ELR (cell line): ENCODE measurements at regions not wholly inside any gene's neighbourhood (a gene's known extent, or its start where the extent isn't known, plus 50 kb on each side); places are given as distances from the start of the nearest gene placed in this dataset.
"Not testable (repeated sequence)": the region's sequence is repeated elsewhere in the genome, so short reads cannot be mapped to it uniquely, and the experiment has no call there.

ENCODE experiments used
- DNase-seq: peaks from one replicate; pipeline ENCODE4 v3.0.0-alpha.2; 2015; ENCODE audit warnings: low read depth

DNA sequence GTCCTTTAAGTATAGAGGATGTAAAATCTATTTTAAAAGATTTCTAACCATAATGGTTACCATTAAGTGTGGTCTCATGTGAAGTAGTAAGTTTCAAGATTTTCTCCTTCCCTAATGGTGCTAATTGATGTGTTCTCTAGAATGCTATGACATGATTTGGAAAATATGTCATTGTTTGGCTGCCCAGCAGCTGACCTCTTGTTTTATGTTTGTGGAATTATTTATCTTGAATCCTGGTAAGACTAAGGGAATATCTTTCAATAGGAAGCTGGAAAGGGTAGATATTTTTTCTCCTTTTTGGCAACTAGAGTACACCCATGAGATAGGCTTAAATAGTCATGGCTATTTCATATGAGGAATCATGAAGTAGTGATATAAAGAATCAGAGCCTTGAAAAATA, 139.8 kb upstream of the CHODL start:
- DNase-seq: no peak

- DNase-seq: not testable (repeated sequence)
These were observed 148.2 kb upstream of the CHODL start for GRCh38 chr21:18096413-18096812.

- DNase-seq: no peak
These were observed 154.8 kb upstream of the CHODL start for GRCh38 chr21:18089786-18090185.

DNA sequence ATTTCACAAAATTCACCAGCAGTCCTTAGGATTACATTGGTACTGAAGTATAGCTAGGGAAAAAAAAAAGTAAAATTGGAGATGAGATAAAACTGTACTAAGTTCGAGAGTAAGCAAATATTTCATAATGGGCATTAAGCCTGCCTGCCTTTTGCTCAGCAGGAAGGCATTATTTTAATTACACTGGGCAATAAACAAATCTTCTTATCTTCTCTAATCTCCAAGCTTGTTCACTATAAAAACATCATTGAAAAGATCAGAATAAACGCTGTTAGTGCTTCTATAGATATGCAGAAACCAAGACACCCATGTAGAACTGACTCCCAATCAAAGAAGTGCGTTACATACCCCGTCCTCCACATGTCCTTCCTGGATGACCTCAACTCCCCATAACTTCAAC, 174.2 kb upstream of the CHODL start:
- no peak for DNase-seq

DNA sequence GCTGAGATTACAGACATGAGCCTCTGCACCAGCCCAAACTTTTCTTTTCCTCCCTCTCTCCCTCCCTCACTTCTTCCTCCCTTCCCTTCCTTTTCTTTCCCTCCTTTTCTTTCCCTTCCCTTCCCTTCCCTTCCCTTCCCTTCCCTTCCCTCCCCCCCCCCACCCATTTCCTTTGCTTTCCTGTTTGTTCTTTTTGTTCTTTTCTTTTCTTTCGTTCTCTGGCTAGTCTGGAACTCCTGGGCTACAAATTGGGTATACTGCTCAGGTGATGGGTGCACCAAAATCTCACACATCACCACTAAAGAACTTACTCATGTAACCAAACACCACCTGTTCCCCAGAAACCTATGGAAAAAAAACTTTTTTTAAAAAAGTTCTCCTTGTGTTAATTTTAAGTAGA, 174.8 kb upstream of the CHODL start:
- DNase-seq: no peak

DNA sequence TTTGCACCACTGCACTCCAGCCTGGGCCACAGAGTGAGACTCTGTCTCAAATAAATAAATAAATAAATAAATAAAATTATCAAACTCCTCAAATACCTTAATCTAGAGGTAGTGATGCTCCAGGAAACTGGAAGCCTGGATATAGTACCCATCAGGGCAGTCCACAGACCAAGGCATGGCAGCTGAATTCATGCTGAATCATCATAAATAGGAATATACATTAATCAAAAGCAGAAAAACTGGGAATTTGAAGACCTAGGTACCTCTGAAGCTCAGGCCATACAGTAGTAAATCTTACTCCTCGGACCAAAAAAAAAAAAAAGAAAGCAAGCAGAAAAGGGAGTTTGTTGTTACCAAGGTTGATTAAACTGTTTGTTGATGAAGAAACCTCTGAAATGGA, 184.2 kb upstream of the CHODL start:
- no peak for DNase-seq

DNA sequence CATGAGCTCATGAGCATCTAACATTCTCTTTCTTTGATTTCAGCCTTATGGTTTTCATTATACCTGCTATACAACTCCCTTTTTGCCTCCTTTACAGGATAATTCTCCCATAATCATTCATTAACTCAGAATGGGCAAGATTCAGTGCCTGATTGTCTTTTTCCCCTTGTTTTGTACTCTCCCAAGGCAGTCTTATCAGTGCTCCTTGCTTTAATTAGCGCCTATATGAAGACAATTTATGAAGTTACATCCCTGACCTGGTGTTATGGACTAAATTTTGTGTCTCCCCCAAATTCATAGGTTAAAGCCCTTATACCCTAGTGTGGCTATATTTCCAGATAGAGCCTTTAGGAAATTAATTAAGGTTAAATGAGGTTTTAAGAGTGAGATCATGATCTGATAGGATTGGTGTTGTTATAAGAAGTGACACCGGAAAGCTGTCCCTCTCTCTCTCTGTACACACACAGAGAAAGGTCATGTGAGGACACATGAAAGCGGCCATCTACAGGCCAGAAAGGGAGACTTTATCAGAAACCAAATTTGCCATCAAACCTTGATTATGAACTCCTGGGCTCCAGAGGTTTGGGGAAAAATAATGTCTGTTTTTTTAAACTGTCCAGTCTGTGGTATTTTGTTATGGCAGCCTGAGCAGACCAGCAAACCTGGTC, 185.8 kb upstream of the CHODL start:
- no peak for DNase-seq

DNA sequence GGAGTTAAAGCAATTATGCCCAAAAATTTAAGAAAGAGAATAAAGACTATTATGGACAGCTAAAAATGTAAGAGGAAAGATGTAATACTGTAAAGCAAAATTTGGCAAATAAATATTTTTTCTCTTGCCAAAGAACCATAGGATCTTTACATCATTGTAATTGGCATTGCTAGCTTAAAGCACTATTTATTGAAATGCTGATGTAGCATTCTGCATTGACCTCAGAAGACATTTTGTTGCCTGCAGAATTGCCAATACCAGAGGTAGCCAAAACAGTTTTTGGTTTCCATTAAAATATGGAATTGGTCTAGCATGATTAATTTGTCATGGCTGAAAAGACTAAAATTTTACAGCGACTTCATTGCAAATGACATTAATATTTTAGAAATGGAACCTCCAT, 191.5 kb upstream of the CHODL start:
- DNase-seq: no peak

- no peak for DNase-seq
These were observed 195.2 kb upstream of the CHODL start for GRCh38 chr21:18049461-18049860.

DNA sequence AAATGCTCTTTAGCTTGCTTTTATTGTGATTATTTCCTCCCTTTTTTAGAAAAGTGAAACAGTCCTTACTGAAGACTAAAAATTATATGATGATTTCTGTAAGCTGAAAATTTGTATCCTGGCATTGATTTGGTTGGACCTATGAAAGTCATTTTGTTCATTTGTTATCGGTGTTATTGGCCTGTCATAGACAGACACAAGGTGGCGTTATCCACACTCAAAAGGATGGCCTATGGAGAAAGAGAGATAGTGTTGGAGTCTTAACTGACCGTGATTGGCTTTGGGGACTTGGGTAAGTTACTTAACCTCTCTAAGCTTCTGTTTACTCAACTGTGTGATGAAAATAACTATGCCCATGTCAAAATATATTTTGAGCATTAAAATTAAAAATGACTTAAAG, 203.6 kb upstream of the CHODL start:
- DNase-seq: peak; percentile 0

GRCh38 chr21:18030248-18030647, 211.1 kb upstream of the C21orf91 start:
- DNase-seq: no peak

- no peak for DNase-seq
These were observed 207.2 kb upstream of the C21orf91 start for GRCh38 chr21:18026359-18026758.

DNA sequence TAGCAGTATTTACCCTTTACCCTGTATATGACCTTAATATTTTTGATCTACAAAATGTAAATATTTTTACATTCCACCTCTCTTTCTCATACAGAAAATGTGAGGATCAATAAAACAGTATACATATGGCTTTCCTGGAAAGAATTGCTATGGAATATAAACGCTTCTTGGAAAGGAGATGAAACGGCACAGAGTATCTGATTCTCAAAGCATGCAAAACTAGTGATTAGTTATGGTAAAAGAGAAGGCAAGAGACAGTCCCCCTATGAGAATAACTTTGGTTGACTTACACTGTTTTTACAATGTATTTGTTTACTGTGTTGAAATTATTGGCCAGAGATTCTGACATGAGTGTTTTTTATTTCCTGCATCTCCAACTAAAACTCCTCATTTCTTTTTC, 204.6 kb upstream of the C21orf91 start:
- no peak for DNase-seq

GRCh38 chr21:18023157-18023556, 204.0 kb upstream of the C21orf91 start:
- no peak for DNase-seq

GRCh38 chr21:18007121-18007520, 188.0 kb upstream of the C21orf91 start:
- DNase-seq: no peak

- DNase-seq: no peak
These were observed 187.5 kb upstream of the C21orf91 start for GRCh38 chr21:18006691-18007090.

DNA sequence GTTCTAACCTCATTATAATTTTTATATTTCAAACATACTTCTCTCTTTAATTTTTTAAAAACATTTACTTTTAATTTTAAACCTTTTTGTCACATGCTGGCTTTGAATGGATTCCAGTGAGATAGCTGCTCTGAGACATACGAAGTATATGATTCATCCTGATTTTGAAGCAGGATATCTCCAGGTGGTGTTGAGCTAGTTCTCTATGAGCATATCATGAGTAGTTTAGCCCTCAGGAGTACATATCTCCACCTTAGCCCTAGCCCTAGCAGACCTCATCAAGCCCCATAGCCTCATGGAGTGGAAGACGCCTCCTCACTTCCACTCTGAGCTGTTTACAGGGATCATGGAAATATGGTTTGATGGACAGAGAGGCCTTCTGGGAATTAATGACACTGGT, 183.2 kb upstream of the C21orf91 start:
- DNase-seq: no peak

- no peak for DNase-seq
These were observed 182.0 kb upstream of the C21orf91 start for GRCh38 chr21:18000981-18001686.

DNA sequence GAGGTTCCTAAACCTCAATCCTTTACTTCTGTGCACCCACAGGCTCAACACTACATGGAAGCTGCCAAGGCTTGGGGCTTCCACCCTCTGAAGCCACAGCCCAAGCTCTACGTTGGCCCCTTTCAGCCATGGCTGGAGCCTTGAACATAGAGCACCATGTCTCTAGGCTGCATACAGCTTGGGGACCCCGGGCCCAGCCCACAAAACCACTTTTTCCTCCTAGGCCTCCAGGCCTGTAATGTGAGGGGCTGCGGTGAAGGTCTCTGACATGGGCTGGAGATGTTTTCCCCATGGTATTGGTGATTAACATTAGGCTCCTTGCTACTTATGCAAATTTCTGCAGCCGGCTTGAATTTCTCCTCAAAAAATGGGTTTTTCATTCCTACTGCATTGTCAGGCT, 179.4 kb upstream of the C21orf91 start:
- not testable (repeated sequence) for DNase-seq

DNA sequence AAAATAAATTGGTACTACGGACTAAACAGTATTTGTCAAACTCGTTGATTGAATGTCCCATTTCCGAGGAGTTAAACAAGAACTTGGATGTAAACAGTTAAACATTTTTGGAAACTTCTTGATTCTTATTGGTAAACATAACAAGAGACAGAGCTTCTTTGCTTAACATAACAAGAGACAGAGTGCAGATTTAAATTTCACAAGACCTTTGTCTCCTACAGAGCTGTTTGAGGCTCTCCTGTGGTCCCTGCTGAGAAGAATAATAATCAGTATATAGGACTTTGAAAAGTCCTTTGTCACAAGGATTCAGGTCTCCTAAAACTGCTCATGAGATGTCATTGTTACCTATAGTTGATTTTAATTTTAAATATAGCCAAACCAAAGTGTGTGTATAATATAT, 170.6 kb upstream of the C21orf91 start:
- DNase-seq: no peak

DNA sequence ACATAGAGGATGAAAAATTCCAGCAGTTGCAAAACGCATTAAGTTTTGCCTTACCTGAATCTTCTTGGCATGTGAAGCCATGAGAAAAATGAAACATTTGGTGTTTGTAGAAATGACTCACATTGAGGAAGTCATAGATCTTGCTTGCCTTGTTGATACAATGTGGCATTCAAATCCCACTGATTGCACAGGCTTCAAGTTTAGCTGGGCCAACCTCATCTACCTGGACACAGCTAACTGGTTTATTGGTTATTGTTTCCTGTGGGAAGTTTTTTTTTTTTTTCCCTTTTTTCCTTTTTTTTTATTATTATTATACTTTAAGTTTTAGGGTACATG, 168.9 kb upstream of the C21orf91 start:
- DNase-seq: no peak

- DNase-seq: no peak
These were observed 168.4 kb upstream of the C21orf91 start for GRCh38 chr21:17987382-17988101.

DNA sequence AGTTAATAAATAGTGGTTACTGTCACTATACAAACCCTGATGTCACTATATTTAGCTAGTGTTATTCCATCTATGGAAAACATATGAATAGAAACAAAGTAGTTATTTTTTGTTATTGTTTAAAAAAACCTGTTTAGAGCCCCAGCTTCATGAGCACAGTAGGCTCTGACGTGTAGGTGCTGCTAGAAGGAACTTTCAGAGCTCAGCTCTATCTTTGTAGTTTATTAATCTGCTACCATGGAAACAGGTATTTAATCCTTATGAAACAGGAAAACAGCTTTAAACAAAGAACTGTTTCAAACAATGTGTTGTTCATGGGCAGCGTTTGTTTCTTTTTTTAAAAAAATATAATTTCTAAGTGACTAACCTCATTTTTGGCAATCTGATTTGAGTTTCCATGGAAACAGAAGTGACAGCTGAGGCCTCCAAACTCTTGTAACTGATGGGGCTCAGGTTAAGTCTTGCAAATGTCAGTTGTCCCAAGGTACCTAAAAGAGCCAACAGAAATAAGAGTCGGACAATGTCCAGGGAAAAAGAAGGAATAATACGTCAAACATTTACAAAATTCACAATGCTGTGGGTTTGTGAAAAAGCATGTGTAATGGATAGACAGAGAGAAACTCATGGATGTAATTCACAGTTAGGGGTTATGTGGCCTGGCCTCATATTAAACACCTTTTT, 162.0 kb upstream of the C21orf91 start:
- no peak for DNase-seq
